Fibroblast of villous mesenchyme (primary cell): ENCODE measurements at regions not wholly inside any gene's neighbourhood (a gene's known extent, or its start where the extent isn't known, plus 50 kb on each side); places are given as distances from the start of the nearest gene placed in this dataset.

Experiments
- DNase-seq: peaks from one replicate; pipeline ENCODE4 v3.0.0-alpha.2; 2010; ENCODE audit warnings: low read depth
- H3K4me3 ChIP-seq: 2 replicates; pipeline ENCODE4 v1.5.1; 2011; ENCODE audit warnings: low read depth, mild to moderate bottlenecking, low read length
- CTCF ChIP-seq: IDR thresholded peaks from 2 replicates; pipeline ENCODE4 v1.5.1; 2012; ENCODE audit warnings: low read depth, mild to moderate bottlenecking, low read length; ENCODE audit not compliant: insufficient read depth

- peak; percentile 71 for DNase-seq
- no peak overlapping the region for H3K4me3 ChIP-seq
- no peak for TF ChIP-seq CTCF
Observed at GRCh38 chr14:26872515-26873361, 274.9 kb upstream of the NOVA1 start.

- DNase-seq, result no peak
- TF ChIP-seq CTCF, result no peak
- H3K4me3 ChIP-seq, result no peak overlapping the region
Observed at GRCh38 chr14:26873362-26873960, 275.6 kb upstream of the NOVA1 start.

GRCh38 chr14:26887847-26888246, 290.0 kb upstream of the NOVA1 start:
- DNase-seq, result no peak
- TF ChIP-seq CTCF, result no peak
- H3K4me3 ChIP-seq, result no peak overlapping the region

- DNase-seq, result no peak
- no peak for TF ChIP-seq CTCF
- H3K4me3 ChIP-seq, result no peak overlapping the region
Observed at GRCh38 chr14:26888592-26888991, 290.8 kb upstream of the NOVA1 start.

GRCh38 chr14:26896447-26896846, 298.6 kb upstream of the NOVA1 start:
- H3K4me3 ChIP-seq, result no peak overlapping the region
- TF ChIP-seq CTCF, result no peak
- DNase-seq, result peak; percentile 71

- H3K4me3 ChIP-seq, result no peak overlapping the region
- no peak for DNase-seq
- no peak for TF ChIP-seq CTCF
Observed at GRCh38 chr14:26897196-26897595, 299.4 kb upstream of the NOVA1 start.
